ENCODE measurements at regions not wholly inside any gene's neighbourhood (a gene's known extent, or its start where the extent isn't known, plus 50 kb on each side); places are given as distances from the start of the nearest gene placed in this dataset.
"Not testable (repeated sequence)": the region's sequence is repeated elsewhere in the genome, so short reads cannot be mapped to it uniquely, and the experiment has no call there.

DNA sequence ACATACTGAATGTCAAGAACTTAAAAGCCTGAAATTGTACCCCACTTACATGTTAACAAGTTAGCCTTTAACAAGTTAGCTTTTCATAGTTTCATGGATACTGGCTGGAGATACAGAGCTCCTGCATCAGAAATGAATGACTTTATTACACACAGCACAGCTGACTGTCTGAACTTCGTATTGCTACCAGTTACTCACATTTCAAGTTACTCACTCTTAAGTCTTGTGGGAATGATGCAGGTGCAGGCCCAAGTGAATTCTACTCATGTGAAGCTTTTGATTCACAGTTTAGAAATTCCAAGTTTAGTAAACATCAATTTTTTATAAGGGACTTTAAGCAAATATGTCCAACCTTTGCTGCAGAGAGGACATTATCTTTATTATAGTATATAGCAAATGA lies 762.2 kb upstream of the PRR20A start:
- no peaks in the 10 kb centered on the region for H3K27me3 Mint-ChIP-seq (ENCODE audit: low read depth)
- no peaks in the 10 kb centered on the region for H3K4me1 Mint-ChIP-seq (ENCODE audit: low read depth)
- H3K27ac Mint-ChIP-seq, result no peak overlapping the region
- no peaks in the 10 kb centered on the region for H3K36me3 Mint-ChIP-seq (ENCODE audit: low read depth)
- DNase-seq (ENCODE audit: low spot score), result no peak
- no peak overlapping the region for H3K4me3 Mint-ChIP-seq
- H3K9me3 Mint-ChIP-seq, result peaks cover 29% of the 10 kb centered on the region

DNA sequence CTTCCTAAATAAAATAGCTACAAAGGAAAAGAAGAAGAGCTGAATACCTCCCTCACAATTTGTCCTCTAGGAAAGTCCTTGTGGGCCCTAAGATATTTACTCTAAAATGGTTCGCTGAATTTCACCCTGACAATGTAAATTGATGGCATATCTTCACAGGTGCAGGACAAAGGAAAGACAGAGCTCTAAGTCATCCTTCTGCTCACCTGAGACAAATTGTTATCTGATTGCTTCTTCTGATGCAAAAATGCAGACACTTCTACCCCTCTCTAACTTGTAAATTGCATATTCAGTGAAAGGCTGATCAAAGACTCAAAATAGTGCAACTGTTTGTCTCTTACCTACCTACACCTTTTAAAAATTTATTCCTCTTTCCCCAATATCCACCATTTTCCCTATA lies 747.2 kb upstream of the PRR20A start:
- H3K27ac Mint-ChIP-seq, result no peak overlapping the region
- no peaks in the 10 kb centered on the region for H3K4me1 Mint-ChIP-seq (ENCODE audit: low read depth)
- no peaks in the 10 kb centered on the region for H3K36me3 Mint-ChIP-seq (ENCODE audit: low read depth)
- DNase-seq (ENCODE audit: low spot score), result no peak
- H3K27me3 Mint-ChIP-seq (ENCODE audit: low read depth), result no peaks in the 10 kb centered on the region
- H3K4me3 Mint-ChIP-seq, result no peak overlapping the region
- peaks cover 50% of the 10 kb centered on the region for H3K9me3 Mint-ChIP-seq

DNA sequence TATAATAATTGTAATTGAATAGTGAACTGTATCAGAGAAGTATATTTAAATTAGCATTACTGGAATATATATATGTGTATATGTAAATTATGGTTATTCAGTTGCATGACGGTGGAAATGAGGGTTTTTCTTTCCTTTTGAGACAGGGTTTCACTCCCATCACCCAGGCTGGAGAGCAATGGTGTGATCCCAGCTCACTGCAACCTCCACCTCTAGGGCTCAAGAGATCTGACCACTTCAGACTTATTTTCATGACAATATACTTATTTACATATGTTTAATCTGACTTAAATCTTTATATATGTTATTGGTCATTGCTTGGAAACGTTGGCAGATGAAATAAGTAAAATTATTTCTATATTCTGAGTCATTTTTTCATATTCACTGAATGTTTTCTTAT lies 744.4 kb upstream of the PRR20A start:
- Mint-ChIP-seq H3K27me3 (ENCODE audit: low read depth) (no peaks in the 10 kb centered on the region), H3K4me3 (no peak overlapping the region), H3K4me1 (ENCODE audit: low read depth) (no peaks in the 10 kb centered on the region), H3K27ac (no peak overlapping the region), H3K36me3 (ENCODE audit: low read depth) (no peaks in the 10 kb centered on the region), H3K9me3 (peaks cover 53% of the 10 kb centered on the region)
- DNase-seq (ENCODE audit: low spot score), result no peak

DNA sequence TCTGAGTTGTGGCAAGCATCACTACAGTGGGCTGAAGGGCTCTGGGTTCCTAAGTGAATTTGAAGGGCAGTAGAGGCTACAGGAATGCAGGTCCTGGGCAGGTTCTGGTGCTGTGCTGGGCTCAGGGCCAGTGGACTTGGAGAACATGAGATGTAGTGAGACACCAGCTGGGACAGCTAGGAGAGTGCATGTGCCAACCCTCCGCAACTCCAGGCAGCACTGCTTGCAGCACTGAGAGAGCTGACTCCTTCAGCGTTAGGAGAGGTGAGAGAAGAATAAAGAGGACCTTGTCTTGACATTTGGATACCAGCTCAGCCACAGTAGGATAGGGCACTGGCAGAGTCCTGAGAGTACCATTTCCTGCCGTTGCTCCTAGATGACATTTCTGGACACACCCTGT lies 739.9 kb upstream of the PRR20A start:
- Mint-ChIP-seq H3K27ac (no peak overlapping the region), H3K9me3 (peaks cover 58% of the 10 kb centered on the region), H3K36me3 (ENCODE audit: low read depth) (no peaks in the 10 kb centered on the region), H3K4me1 (ENCODE audit: low read depth) (no peaks in the 10 kb centered on the region), H3K27me3 (ENCODE audit: low read depth) (no peaks in the 10 kb centered on the region), H3K4me3 (no peak overlapping the region)
- no peak for DNase-seq (ENCODE audit: low spot score)

DNA sequence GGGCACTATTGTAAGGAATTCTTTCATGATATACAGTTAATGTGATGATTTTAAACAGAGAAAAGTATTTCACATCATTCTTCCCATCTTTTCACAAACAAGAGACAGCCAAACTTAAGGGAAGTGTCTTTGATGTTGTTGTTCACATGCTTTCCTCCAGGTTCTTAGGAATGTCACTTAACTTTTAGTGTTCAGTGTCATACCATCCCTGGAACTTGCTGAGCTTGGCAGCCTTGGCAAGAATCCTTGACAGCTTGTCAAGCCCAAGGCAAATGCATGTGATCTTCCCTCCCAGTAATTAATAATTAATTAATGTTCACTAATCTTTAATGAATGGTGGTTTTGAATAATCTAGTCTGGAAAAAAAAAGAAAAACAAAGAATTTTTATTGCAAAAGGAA lies 727.9 kb upstream of the PRR20A start:
- Mint-ChIP-seq H3K4me1 (ENCODE audit: low read depth) (no peaks in the 10 kb centered on the region), H3K27me3 (ENCODE audit: low read depth) (no peaks in the 10 kb centered on the region), H3K4me3 (no peak overlapping the region), H3K9me3 (peaks cover 34% of the 10 kb centered on the region), H3K36me3 (ENCODE audit: low read depth) (no peaks in the 10 kb centered on the region), H3K27ac (no peak overlapping the region)
- no peak for DNase-seq (ENCODE audit: low spot score)

DNA sequence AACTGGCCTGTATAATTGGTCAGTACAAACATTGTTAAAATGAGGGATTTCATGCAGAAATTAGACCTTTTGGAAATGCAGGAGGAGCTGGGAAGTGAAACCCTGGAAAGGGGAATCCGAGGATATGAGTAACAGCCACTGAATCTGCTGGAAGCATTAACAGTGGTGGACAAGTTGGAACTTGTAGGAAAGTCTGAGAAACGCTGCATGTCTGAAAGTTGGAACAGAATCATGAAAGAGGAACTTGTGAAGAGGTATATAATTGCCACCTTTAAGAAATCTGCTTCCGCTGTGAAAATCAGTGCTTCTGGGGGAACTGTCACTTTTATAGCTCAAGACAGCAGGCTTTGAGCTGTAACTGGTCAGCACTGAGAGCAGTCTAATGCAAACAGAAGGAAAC lies 716.5 kb upstream of the PRR20A start:
- DNase-seq (ENCODE audit: low spot score), result no peak
- H3K4me3 Mint-ChIP-seq, result no peak overlapping the region
- no peaks in the 10 kb centered on the region for H3K4me1 Mint-ChIP-seq (ENCODE audit: low read depth)
- no peaks in the 10 kb centered on the region for H3K27me3 Mint-ChIP-seq (ENCODE audit: low read depth)
- H3K36me3 Mint-ChIP-seq (ENCODE audit: low read depth), result no peaks in the 10 kb centered on the region
- H3K9me3 Mint-ChIP-seq, result peaks cover 17% of the 10 kb centered on the region
- H3K27ac Mint-ChIP-seq, result no peak overlapping the region

DNA sequence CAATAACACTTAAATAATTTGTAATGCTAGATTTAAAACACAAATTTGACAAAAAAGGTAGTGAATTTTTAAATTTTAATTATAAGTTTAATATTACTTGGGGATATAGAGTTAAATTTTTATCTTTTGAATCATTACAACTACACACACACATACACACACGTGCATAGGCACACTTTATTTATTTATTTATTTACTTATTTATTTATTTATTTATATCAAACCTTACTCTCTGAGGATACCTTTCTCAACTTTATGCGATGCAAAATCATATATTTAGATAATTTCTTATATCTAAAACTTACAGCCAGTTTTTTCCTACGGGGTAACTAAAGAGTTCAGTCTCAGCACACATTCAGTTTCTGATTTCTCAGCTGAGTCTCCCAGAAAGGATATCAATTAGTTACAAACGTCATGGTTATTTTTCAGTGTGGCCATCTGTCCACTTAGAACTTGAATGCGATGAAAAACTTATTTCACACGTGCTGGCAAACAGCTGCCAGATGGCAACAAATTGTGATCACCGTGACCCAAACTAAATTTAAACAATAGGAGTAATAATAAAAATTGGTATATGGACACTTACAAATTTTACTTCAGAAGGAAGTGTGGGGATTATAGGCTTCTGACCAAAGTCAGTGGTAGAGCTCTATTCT lies 683.1 kb upstream of the PRR20A start:
- peaks cover 41% of the 10 kb centered on the region for H3K9me3 Mint-ChIP-seq
- no peak overlapping the region for H3K27ac Mint-ChIP-seq
- DNase-seq (ENCODE audit: low spot score), result no peak
- H3K4me1 Mint-ChIP-seq (ENCODE audit: low read depth), result no peaks in the 10 kb centered on the region
- H3K4me3 Mint-ChIP-seq, result no peak overlapping the region
- no peaks in the 10 kb centered on the region for H3K27me3 Mint-ChIP-seq (ENCODE audit: low read depth)
- H3K36me3 Mint-ChIP-seq (ENCODE audit: low read depth), result no peaks in the 10 kb centered on the region

DNA sequence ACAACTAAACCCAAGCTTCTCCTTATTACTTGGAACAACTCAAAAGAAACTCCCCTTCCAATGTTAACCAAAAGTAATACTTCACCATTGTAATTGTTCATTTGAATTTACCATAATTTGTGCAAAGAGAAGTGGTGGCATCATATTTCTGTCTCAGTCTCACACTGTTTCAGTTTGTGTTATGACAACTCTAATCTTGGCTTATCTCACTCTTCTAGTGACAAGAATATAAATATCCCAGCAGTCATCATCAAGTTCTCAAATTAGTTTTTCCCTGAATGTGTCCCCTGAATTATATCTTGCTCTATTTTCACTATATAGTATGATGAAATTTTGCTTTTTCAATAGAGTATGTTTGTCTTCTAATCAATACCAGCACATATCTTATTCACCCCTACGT lies 681.4 kb upstream of the PRR20A start:
- no peaks in the 10 kb centered on the region for H3K27me3 Mint-ChIP-seq (ENCODE audit: low read depth)
- peaks cover 36% of the 10 kb centered on the region for H3K9me3 Mint-ChIP-seq

DNA sequence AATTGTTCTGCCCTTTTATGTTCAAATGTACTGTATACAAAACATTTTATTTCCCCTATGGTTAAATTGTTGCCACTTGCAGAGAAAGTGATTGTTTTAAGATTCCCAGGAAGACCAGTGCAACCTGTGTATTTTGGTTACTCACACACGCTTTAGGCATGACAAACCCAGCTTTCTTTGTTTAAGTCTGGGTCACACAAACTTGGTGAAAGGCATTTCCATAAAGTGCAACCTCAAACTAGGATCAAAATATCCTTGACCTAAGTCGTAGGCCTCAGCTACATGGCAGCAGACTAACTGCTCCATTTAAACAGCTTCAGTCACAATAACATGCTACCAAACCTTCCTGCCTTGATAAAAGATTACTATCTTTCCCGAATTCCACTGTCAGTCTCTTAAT lies 639.0 kb upstream of the PRR20A start:
- Mint-ChIP-seq H3K9me3 (peaks cover 31% of the 10 kb centered on the region), H3K36me3 (ENCODE audit: low read depth) (no peaks in the 10 kb centered on the region), H3K4me3 (no peak overlapping the region), H3K27me3 (ENCODE audit: low read depth) (no peaks in the 10 kb centered on the region), H3K27ac (no peak overlapping the region), H3K4me1 (ENCODE audit: low read depth) (no peaks in the 10 kb centered on the region)
- DNase-seq (ENCODE audit: low spot score), result no peak

More for the DNA sequence above, 681.4 kb upstream of the PRR20A start:
- Mint-ChIP-seq H3K36me3 (ENCODE audit: low read depth) (no peaks in the 10 kb centered on the region), H3K4me1 (ENCODE audit: low read depth) (no peaks in the 10 kb centered on the region), H3K4me3 (no peak overlapping the region), H3K27ac (no peak overlapping the region)
- no peak for DNase-seq (ENCODE audit: low spot score)

DNA sequence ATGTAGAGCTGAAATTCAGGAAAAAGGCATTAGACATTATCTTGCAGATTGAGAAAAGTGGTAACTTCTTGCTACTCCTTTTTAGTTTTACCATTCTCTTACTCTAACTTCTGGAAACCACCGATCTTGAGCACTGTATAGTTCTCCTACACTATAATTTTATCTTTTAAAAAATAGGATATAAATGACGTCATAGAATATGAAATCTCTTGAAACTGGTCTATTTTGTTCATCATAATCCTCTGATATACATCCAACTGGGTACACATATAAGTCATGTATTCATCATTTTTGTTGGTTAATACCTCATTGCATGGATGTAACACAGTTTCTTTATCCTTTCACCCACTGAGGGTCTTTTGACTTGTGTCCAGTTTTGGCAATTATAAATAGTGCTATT lies 629.9 kb upstream of the PRR20A start:
- Mint-ChIP-seq H3K27ac (no peak overlapping the region), H3K36me3 (ENCODE audit: low read depth) (no peaks in the 10 kb centered on the region)

DNA sequence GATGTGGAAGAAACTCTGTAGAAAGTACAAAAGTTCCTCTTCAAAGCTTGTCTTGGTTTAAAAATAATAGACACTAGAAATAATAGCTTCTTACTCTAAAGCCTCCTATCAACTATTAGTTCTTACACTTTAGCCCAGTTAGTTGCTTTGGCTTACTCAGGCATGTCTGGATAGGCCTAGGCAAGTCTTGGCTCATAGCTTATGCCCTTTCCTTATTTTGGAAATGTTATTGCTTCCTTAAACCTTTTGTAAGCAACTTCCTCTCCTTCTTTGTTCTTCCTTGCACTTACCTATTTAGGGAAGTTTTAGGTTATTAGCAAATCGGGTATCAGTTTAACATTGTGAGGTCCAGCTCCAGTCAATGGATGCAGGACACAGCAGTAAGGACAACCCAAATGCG lies 628.4 kb upstream of the PRR20A start:
- not testable (repeated sequence) for H3K27me3 Mint-ChIP-seq (ENCODE audit: low read depth); H3K27ac Mint-ChIP-seq; DNase-seq (ENCODE audit: low spot score); H3K36me3 Mint-ChIP-seq (ENCODE audit: low read depth); H3K4me1 Mint-ChIP-seq (ENCODE audit: low read depth); H3K4me3 Mint-ChIP-seq
- H3K9me3 Mint-ChIP-seq, result peaks cover 31% of the 10 kb centered on the region

More for the DNA sequence above, 629.9 kb upstream of the PRR20A start:
- Mint-ChIP-seq H3K9me3 (peaks cover 28% of the 10 kb centered on the region), H3K4me1 (ENCODE audit: low read depth) (no peaks in the 10 kb centered on the region), H3K4me3 (no peak overlapping the region), H3K27me3 (ENCODE audit: low read depth) (no peaks in the 10 kb centered on the region)
- no peak for DNase-seq (ENCODE audit: low spot score)

DNA sequence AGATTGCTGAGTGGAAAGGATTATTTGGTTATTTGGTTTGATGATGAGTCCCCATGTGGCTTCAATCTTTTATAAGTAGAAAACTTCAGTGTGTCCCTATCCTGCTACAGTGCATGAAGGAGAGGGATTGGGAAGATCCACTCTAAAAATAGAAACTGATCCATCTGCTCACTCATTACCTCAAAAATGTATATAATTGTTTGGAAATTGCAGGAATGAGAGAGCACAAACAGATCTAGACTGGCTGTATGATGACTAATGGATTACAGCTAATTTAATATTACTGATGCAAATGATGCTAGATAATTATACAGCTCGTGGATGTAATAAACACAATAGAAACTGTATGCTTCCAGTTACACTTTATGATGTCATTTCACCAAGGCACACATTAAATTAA lies 625.3 kb upstream of the PRR20A start:
- Mint-ChIP-seq H3K9me3 (peaks cover 18% of the 10 kb centered on the region), H3K4me1 (ENCODE audit: low read depth) (no peaks in the 10 kb centered on the region), H3K27ac (no peak overlapping the region), H3K4me3 (no peak overlapping the region), H3K36me3 (ENCODE audit: low read depth) (no peaks in the 10 kb centered on the region), H3K27me3 (ENCODE audit: low read depth) (no peaks in the 10 kb centered on the region)
- no peak for DNase-seq (ENCODE audit: low spot score)

DNA sequence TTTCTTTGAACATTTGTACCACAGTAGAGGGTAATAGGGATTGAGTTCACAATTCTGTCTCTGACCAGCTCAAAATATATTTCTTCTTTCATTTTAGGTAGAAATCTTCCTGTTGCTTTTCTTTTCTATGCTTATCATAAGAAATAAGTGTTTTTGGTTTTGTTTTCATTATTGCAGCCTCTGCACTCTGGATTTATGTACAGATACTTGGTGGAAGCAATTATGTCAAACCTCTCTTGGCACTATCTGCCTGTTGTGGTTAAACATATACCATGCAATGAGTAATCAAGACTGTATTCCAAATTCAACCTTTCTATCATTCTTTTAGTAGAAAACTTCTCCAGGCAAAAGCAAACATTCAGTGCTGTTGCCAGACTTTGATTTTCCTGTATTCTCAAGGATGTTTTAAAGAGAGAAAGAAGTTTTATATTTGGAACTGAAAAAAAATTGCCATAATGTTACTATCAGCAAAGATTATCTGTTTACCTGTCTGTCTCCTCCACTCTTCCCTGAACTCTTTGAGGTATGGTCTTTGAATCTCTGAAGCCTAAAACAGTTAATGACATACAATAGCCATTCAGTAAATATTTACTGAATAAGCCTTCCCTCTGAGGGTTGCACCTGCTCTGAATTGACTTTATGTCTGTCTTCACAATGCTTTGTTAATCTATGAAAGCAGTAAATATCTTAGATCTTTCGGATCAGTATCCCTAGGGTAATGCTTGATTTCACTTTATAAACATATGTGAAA lies 612.5 kb upstream of the PRR20A start:
- no peak for DNase-seq (ENCODE audit: low spot score)
- Mint-ChIP-seq H3K4me1 (ENCODE audit: low read depth) (no peaks in the 10 kb centered on the region), H3K9me3 (peaks cover 31% of the 10 kb centered on the region), H3K27me3 (ENCODE audit: low read depth) (no peaks in the 10 kb centered on the region), H3K36me3 (ENCODE audit: low read depth) (no peaks in the 10 kb centered on the region), H3K27ac (no peak overlapping the region), H3K4me3 (no peak overlapping the region)

DNA sequence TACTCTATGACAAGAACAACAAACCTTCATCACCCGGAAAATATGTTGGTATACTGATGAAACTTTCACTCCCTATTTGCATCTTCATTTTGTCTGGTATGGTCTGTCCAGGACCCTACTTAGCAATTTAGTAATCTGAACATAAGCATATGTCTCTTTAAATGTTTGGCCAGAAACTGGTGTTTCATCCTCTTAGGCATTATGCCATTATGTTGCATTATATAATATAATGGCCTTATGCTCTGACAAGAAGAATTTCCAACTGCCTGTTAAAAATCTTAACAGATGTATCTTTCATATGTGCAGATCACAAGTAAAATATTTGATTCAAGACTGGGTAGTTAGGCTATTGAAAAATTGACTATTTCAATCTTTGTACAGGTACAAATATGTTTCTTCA lies 610.6 kb upstream of the PRR20A start:
- peaks cover 27% of the 10 kb centered on the region for H3K9me3 Mint-ChIP-seq
- no peak overlapping the region for H3K4me3 Mint-ChIP-seq
- H3K27me3 Mint-ChIP-seq (ENCODE audit: low read depth), result no peaks in the 10 kb centered on the region
- no peaks in the 10 kb centered on the region for H3K36me3 Mint-ChIP-seq (ENCODE audit: low read depth)
- no peak for DNase-seq (ENCODE audit: low spot score)
- no peaks in the 10 kb centered on the region for H3K4me1 Mint-ChIP-seq (ENCODE audit: low read depth)
- no peak overlapping the region for H3K27ac Mint-ChIP-seq

DNA sequence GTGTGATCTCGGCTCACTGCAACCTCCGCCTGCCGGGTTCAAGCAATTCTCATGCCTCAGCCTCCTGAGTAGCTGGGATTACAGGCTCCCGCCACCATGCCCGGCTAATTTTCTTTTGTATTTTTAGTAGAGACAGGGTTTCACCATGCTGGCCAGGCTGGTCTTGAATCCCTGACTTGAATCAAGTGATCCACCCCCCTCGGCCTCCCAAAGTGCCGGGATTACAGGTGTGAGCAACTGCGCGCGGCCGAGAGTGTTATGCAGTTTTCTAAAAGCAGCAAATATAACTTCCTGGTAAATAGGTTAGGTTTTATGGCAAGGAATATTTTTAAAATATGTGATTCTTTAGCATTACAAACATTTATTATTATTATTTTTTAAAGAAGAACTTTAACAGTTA lies 592.8 kb upstream of the PRR20A start:
- H3K27ac Mint-ChIP-seq; DNase-seq (ENCODE audit: low spot score); H3K27me3 Mint-ChIP-seq (ENCODE audit: low read depth): not testable (repeated sequence)

More for the DNA sequence above, 592.8 kb upstream of the PRR20A start:
- H3K9me3 Mint-ChIP-seq, result peaks cover 16% of the 10 kb centered on the region
- not testable (repeated sequence) for H3K36me3 Mint-ChIP-seq (ENCODE audit: low read depth); H3K4me1 Mint-ChIP-seq (ENCODE audit: low read depth); H3K4me3 Mint-ChIP-seq

Measured in T-helper 2 cell treated with Interferon-gamma antibody and Interleukin-4, amounts not matched to agents 5 μg/mL and 100 μg/mL, for 36 hours (primary cell).